ENCODE measurements at regions not wholly inside any gene's neighbourhood (a gene's known extent, or its start where the extent isn't known, plus 50 kb on each side); places are given as distances from the start of the nearest gene placed in this dataset.

DNA sequence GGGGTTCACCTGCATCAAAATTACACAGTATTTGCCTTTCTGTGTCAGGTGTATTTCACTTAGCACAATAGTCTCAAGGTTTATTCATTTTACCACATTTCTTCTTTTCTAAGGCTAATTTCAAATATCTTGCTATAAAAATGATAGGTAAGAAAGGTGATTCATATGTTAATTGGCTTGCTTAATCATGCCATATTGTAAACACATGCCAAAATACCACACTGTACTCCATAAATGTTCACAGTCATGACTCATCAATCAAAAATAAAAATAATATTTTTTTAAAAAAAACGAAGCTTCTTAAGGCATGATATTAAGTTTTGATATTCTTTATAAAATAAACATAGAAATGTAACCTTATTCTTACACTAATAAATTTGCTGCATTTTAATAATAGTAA lies 947.1 kb downstream of the GRM8 start:
- Histone ChIP-seq H2AFZ (ENCODE audit: low read depth, low read length) (no peak overlapping the region), H3K9me3 (replicated peaks; ENCODE audit: control insufficient read depth, insufficient read depth, low read depth, low read length) (no peaks in the 10 kb centered on the region; the same call in 1 of the 2 replicates), H3K4me3 (no peak overlapping the region), H3K27ac (ENCODE audit: extremely low read depth, low read depth, low read length) (no peak overlapping the region), H3K36me3 (ENCODE audit: control insufficient read depth, insufficient read depth, low read length) (no peaks in the 10 kb centered on the region), H4K20me1 (replicated peaks; ENCODE audit: control insufficient read depth, insufficient read depth, low read length) (no peaks in the 10 kb centered on the region), H3K4me1 (replicated peaks in 1 of 2; ENCODE audit: control insufficient read depth in 2 of 2, insufficient read depth in 2 of 2, low read length in 2 of 2) (no peaks in the 10 kb centered on the region), H3K4me2 (ENCODE audit: insufficient read depth, low read length) (no peak overlapping the region), H3K9me1 (ENCODE audit: control insufficient read depth, insufficient read depth, low read length) (no peaks in the 10 kb centered on the region), H3K27me3 (ENCODE audit: control insufficient read depth in 2 of 2, insufficient read depth in 2 of 2, low read length in 2 of 2) (no peaks in the 10 kb centered on the region), H3K9ac (ENCODE audit: insufficient read depth in 1 of 2, low read depth in 2 of 2, low read length in 2 of 2) (no peak overlapping the region), H3K79me2 (ENCODE audit: control insufficient read depth, insufficient read depth, low read length) (no peaks in the 10 kb centered on the region)
- TF ChIP-seq ARHGAP35 (IDR thresholded peaks at IDR 0.05; ENCODE audit: partially characterized antibody) (no peak), ZSCAN29 (IDR thresholded peaks at IDR 0.05) (no peak), CBFA2T3 (IDR thresholded peaks at IDR 0.05) (no peak), HEY1 (CRISPR knock-in tag; IDR thresholded peaks at IDR 0.05; ENCODE audit: borderline replicate concordance) (no peak), ZNF512 (tag; IDR thresholded peaks at IDR 0.05) (no peak), SMARCB1 (IDR thresholded peaks at IDR 0.05; ENCODE audit: insufficient read length, low read depth) (no peak)
- TF ChIP-seq, protein P1, sequence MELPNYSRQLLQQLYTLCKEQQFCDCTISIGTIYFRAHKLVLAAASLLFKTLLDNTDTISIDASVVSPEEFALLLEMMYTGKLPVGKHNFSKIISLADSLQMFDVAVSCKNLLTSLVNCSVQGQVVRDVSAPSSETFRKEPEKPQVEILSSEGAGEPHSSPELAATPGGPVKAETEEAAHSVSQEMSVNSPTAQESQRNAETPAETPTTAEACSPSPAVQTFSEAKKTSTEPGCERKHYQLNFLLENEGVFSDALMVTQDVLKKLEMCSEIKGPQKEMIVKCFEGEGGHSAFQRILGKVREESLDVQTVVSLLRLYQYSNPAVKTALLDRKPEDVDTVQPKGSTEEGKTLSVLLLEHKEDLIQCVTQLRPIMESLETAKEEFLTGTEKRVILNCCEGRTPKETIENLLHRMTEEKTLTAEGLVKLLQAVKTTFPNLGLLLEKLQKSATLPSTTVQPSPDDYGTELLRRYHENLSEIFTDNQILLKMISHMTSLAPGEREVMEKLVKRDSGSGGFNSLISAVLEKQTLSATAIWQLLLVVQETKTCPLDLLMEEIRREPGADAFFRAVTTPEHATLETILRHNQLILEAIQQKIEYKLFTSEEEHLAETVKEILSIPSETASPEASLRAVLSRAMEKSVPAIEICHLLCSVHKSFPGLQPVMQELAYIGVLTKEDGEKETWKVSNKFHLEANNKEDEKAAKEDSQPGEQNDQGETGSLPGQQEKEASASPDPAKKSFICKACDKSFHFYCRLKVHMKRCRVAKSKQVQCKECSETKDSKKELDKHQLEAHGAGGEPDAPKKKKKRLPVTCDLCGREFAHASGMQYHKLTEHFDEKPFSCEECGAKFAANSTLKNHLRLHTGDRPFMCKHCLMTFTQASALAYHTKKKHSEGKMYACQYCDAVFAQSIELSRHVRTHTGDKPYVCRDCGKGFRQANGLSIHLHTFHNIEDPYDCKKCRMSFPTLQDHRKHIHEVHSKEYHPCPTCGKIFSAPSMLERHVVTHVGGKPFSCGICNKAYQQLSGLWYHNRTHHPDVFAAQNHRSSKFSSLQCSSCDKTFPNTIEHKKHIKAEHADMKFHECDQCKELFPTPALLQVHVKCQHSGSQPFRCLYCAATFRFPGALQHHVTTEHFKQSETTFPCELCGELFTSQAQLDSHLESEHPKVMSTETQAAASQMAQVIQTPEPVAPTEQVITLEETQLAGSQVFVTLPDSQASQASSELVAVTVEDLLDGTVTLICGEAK (IDR thresholded peaks at IDR 0.05): no peak
- TF ChIP-seq, protein P1 (CRISPR knock-in tag; IDR thresholded peaks at IDR 0.05): no peak
- 0% methylated on average over 1 of the region's 1 CpG for WGBS (ENCODE audit: insufficient coverage, low coverage, missing lambda C conversion rate)
- no peak for FAIRE-seq
- in situ Hi-C loops (cut with MboI): no loop called here
- POLR2A ChIA-PET: no interaction called here
- BruUV-seq (replicated peaks): no TSS peak
- CTCF ChIA-PET (ENCODE audit: low intra/inter-chr PET ratio): no interaction called here
- intact Hi-C loops (cut with micrococcal nuclease): no loop called here
- no peak for ATAC-seq
- no peak for DNase-seq (ENCODE audit: extremely low read depth in 1 of 4, low spot score in 3 of 4)
